ENCODE measurements at regions not wholly inside any gene's neighbourhood (a gene's known extent, or its start where the extent isn't known, plus 50 kb on each side); places are given as distances from the start of the nearest gene placed in this dataset.
"Not testable (repeated sequence)": the region's sequence is repeated elsewhere in the genome, so short reads cannot be mapped to it uniquely, and the experiment has no call there.

DNA sequence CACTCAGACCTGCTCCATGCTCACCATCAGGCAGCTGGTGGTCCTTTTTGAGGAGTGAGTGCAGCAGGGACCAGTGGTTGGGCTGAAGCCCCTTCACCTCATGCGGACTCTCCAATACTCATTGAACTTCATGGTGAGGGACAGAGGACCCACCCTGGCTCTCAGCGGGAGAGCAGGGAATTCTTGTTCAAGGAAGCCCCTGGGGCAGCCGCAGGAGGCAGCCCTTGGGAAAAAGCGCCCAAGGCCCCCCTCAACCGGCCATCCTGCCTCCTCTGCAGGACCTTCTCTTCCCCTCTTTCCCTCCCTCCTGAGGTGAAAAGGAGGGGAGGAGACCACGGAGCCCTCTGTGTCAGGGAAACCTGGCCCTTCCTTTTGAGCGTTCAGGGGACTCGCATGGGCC lies 4510.9 kb upstream of the OR11H1 start:
- H3K4me1 ChIP-seq (ENCODE audit: control insufficient read depth, insufficient read depth, low read length, poor library complexity, severe bottlenecking); H3K4me3 ChIP-seq (ENCODE audit: extremely low read depth, insufficient read depth, low read length, poor library complexity, severe bottlenecking); H3K36me3 ChIP-seq (ENCODE audit: control insufficient read depth, insufficient read depth, low read length); H3K27ac ChIP-seq (ENCODE audit: low read depth, low read length, severe bottlenecking); H3K9me3 ChIP-seq (ENCODE audit: control insufficient read depth, low read length): not testable (repeated sequence)
- WGBS, 2 experiments (ENCODE audit: insufficient coverage in 2 of 2): 58 to 62% methylated on average over 3 to 5 of the region's 8 CpGs

GRCh38 chr22:11020522-11020921 lies 4507.5 kb upstream of the OR11H1 start:
- H3K9me3 ChIP-seq (ENCODE audit: control insufficient read depth, low read length): peaks cover 17% of the 10 kb centered on the region
- 40 to 57% methylated on average over 3 to 4 of the region's 8 CpGs for WGBS, 2 experiments (ENCODE audit: insufficient coverage in 2 of 2)
- H3K4me1 ChIP-seq (ENCODE audit: control insufficient read depth, insufficient read depth, low read length, poor library complexity, severe bottlenecking); H3K36me3 ChIP-seq (ENCODE audit: control insufficient read depth, insufficient read depth, low read length); H3K27ac ChIP-seq (ENCODE audit: low read depth, low read length, severe bottlenecking); H3K4me3 ChIP-seq (ENCODE audit: extremely low read depth, insufficient read depth, low read length, poor library complexity, severe bottlenecking): not testable (repeated sequence)

- H3K9me3 ChIP-seq (ENCODE audit: control insufficient read depth, low read length): peaks cover 52% of the 10 kb centered on the region
- not testable (repeated sequence) for H3K4me3 ChIP-seq (ENCODE audit: extremely low read depth, insufficient read depth, low read length, poor library complexity, severe bottlenecking); H3K36me3 ChIP-seq (ENCODE audit: control insufficient read depth, insufficient read depth, low read length); H3K4me1 ChIP-seq (ENCODE audit: control insufficient read depth, insufficient read depth, low read length, poor library complexity, severe bottlenecking); H3K27ac ChIP-seq (ENCODE audit: low read depth, low read length, severe bottlenecking)
- WGBS, 2 experiments (ENCODE audit: insufficient coverage in 2 of 2): 75% methylated on average over 1 of the region's 4 CpGs; no CpG with 5 or more reads in 1 of the 2 experiments
Observed at GRCh38 chr22:11026541-11026940, 4501.5 kb upstream of the OR11H1 start.

GRCh38 chr22:11027064-11027463 lies 4500.9 kb upstream of the OR11H1 start:
- not testable (repeated sequence) for H3K36me3 ChIP-seq (ENCODE audit: control insufficient read depth, insufficient read depth, low read length); H3K4me1 ChIP-seq (ENCODE audit: control insufficient read depth, insufficient read depth, low read length, poor library complexity, severe bottlenecking); H3K27ac ChIP-seq (ENCODE audit: low read depth, low read length, severe bottlenecking); H3K4me3 ChIP-seq (ENCODE audit: extremely low read depth, insufficient read depth, low read length, poor library complexity, severe bottlenecking)
- H3K9me3 ChIP-seq (ENCODE audit: control insufficient read depth, low read length): peaks cover 57% of the 10 kb centered on the region
- 68 to 73% methylated on average over 9 of the region's 9 CpGs for WGBS, 2 experiments (ENCODE audit: insufficient coverage in 2 of 2)

DNA sequence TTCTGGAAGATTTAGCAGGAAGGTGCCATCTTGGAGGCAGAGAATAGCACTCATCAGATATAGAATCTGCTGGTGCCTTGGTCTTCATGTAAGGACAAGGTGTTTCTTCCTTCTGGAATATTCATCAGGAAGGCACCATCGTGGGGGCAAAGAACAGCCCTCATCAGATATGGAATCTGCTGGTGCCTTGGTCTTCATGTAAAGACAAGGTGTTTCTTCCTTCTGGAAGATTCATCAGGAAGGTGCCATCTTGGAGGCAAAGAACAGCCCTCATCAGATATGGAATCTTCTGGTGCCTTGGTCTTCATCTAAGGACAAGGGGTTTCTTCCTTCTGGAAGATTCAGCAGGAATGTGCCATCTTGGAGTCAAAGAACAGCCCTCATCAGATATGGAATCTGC lies 4500.5 kb upstream of the OR11H1 start:
- not testable (repeated sequence) for H3K36me3 ChIP-seq (ENCODE audit: control insufficient read depth, insufficient read depth, low read length); H3K27ac ChIP-seq (ENCODE audit: low read depth, low read length, severe bottlenecking); H3K4me1 ChIP-seq (ENCODE audit: control insufficient read depth, insufficient read depth, low read length, poor library complexity, severe bottlenecking); H3K4me3 ChIP-seq (ENCODE audit: extremely low read depth, insufficient read depth, low read length, poor library complexity, severe bottlenecking)
- WGBS, 2 experiments (ENCODE audit: insufficient coverage in 2 of 2): 44 to 46% methylated on average over 1 of the region's 1 CpG
- H3K9me3 ChIP-seq (ENCODE audit: control insufficient read depth, low read length): peaks cover 62% of the 10 kb centered on the region

- not testable (repeated sequence) for H3K4me1 ChIP-seq (ENCODE audit: control insufficient read depth, insufficient read depth, low read length, poor library complexity, severe bottlenecking); H3K36me3 ChIP-seq (ENCODE audit: control insufficient read depth, insufficient read depth, low read length); H3K4me3 ChIP-seq (ENCODE audit: extremely low read depth, insufficient read depth, low read length, poor library complexity, severe bottlenecking); H3K27ac ChIP-seq (ENCODE audit: low read depth, low read length, severe bottlenecking)
- 9 to 25% methylated on average over 1 of the region's 1 CpG for WGBS, 2 experiments (ENCODE audit: insufficient coverage in 2 of 2)
- H3K9me3 ChIP-seq (ENCODE audit: control insufficient read depth, low read length): peaks cover 67% of the 10 kb centered on the region
Observed at GRCh38 chr22:11028180-11028579, 4499.8 kb upstream of the OR11H1 start.

DNA sequence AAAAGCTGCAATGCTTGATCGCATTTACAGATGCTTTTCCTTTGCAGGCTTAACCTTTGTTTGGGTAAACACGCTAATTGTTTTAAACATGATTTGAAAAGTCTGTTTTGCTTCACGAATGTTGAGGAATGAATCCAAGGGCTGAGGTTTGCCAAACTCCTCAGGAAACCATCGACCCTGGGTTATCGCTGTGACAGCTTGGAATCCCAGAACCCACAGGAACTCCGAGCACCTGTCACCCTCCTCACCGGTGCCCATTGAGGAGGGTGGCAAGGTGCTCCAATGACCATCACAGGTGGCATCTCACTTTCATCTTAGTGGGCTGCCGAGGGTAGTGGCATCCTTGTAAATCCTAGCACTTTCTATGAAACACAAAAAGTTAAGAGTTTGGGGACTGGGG lies 4498.5 kb upstream of the OR11H1 start:
- not testable (repeated sequence) for H3K4me1 ChIP-seq (ENCODE audit: control insufficient read depth, insufficient read depth, low read length, poor library complexity, severe bottlenecking); H3K4me3 ChIP-seq (ENCODE audit: extremely low read depth, insufficient read depth, low read length, poor library complexity, severe bottlenecking); H3K27ac ChIP-seq (ENCODE audit: low read depth, low read length, severe bottlenecking); H3K36me3 ChIP-seq (ENCODE audit: control insufficient read depth, insufficient read depth, low read length)
- whole genome bisulfite sequencing, 2 experiments (ENCODE audit: insufficient coverage in 2 of 2): 78 to 79% methylated on average over 4 to 5 of the region's 8 CpGs
- peaks cover 74% of the 10 kb centered on the region for H3K9me3 ChIP-seq (ENCODE audit: control insufficient read depth, low read length)

DNA sequence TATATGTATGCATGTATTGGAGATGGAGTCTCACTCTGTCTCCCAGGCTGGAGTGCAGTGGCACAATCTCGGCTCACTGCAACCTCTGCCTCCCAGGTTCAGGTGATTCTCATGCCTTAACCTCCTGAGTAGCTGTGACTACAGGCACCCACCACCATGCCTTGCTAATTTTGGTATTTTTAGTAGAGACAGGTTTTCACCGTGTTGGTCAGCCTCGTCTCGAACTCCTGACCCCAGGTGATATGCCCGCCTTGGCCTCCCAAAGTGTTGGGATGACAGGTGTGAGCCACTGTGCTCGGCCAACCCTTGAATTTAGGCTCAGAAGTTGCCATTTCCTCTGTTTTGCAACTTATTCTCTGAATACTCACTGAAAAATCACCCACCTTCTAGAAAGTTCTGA lies 4498.0 kb upstream of the OR11H1 start:
- 50 to 52% methylated on average over 5 of the region's 6 CpGs for WGBS, 2 experiments (ENCODE audit: insufficient coverage in 2 of 2)
- not testable (repeated sequence) for H3K36me3 ChIP-seq (ENCODE audit: control insufficient read depth, insufficient read depth, low read length); H3K27ac ChIP-seq (ENCODE audit: low read depth, low read length, severe bottlenecking); H3K4me3 ChIP-seq (ENCODE audit: extremely low read depth, insufficient read depth, low read length, poor library complexity, severe bottlenecking); H3K4me1 ChIP-seq (ENCODE audit: control insufficient read depth, insufficient read depth, low read length, poor library complexity, severe bottlenecking)
- peaks cover 76% of the 10 kb centered on the region for H3K9me3 ChIP-seq (ENCODE audit: control insufficient read depth, low read length)

- H3K4me1 ChIP-seq (ENCODE audit: control insufficient read depth, insufficient read depth, low read length, poor library complexity, severe bottlenecking); H3K36me3 ChIP-seq (ENCODE audit: control insufficient read depth, insufficient read depth, low read length); H3K27ac ChIP-seq (ENCODE audit: low read depth, low read length, severe bottlenecking); H3K4me3 ChIP-seq (ENCODE audit: extremely low read depth, insufficient read depth, low read length, poor library complexity, severe bottlenecking): not testable (repeated sequence)
- peaks cover 80% of the 10 kb centered on the region for H3K9me3 ChIP-seq (ENCODE audit: control insufficient read depth, low read length)
- 64 to 69% methylated on average over 11 of the region's 12 CpGs for WGBS, 2 experiments (ENCODE audit: insufficient coverage in 2 of 2)
Observed at GRCh38 chr22:11030571-11031410, 4497.2 kb upstream of the OR11H1 start.

- H3K27ac ChIP-seq (ENCODE audit: low read depth, low read length, severe bottlenecking); H3K36me3 ChIP-seq (ENCODE audit: control insufficient read depth, insufficient read depth, low read length); H3K4me3 ChIP-seq (ENCODE audit: extremely low read depth, insufficient read depth, low read length, poor library complexity, severe bottlenecking); H3K4me1 ChIP-seq (ENCODE audit: control insufficient read depth, insufficient read depth, low read length, poor library complexity, severe bottlenecking): not testable (repeated sequence)
- peaks cover 86% of the 10 kb centered on the region for H3K9me3 ChIP-seq (ENCODE audit: control insufficient read depth, low read length)
- WGBS, 2 experiments (ENCODE audit: insufficient coverage in 2 of 2): 77 to 80% methylated on average over 11 to 12 of the region's 13 CpGs
Observed at GRCh38 chr22:11032115-11032514, 4495.9 kb upstream of the OR11H1 start.

DNA sequence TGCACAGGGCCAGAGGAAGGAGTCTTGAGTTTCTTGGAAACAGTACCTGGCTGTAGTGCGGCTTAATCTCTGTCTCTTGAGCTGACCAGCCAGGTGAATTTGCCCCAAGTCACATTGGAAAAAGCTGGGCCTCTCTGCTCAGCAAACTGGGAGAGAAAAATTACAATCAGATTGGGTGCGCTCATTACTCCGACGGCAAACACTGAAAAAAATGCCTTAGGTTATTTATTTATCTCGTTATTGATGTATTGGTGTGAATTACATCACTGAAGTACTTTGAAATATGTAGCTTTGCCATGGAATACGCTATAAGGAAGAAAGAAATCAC lies 4493.4 kb upstream of the OR11H1 start:
- H3K4me1 ChIP-seq (ENCODE audit: control insufficient read depth, insufficient read depth, low read length, poor library complexity, severe bottlenecking); H3K4me3 ChIP-seq (ENCODE audit: extremely low read depth, insufficient read depth, low read length, poor library complexity, severe bottlenecking); H3K36me3 ChIP-seq (ENCODE audit: control insufficient read depth, insufficient read depth, low read length); H3K27ac ChIP-seq (ENCODE audit: low read depth, low read length, severe bottlenecking): not testable (repeated sequence)
- WGBS, 2 experiments (ENCODE audit: insufficient coverage in 2 of 2): 47 to 52% methylated on average over 4 to 6 of the region's 6 CpGs
- H3K9me3 ChIP-seq (ENCODE audit: control insufficient read depth, low read length): peaks cover 87% of the 10 kb centered on the region
